ENCODE measurements at regions not wholly inside any gene's neighbourhood (a gene's known extent, or its start where the extent isn't known, plus 50 kb on each side); places are given as distances from the start of the nearest gene placed in this dataset.

GRCh38 chr10:53123311-53123710 is 350.7 kb upstream of the MBL2 start:
- Mint-ChIP-seq H3K4me3 (ENCODE audit: low read depth) (no peak overlapping the region), H3K4me1 (ENCODE audit: low read depth) (peaks cover 9% of the 10 kb centered on the region), H3K36me3 (ENCODE audit: insufficient read depth) (peaks cover 1% of the 10 kb centered on the region), H3K27ac (no peak overlapping the region), H3K27me3 (no peaks in the 10 kb centered on the region), H3K9me3 (ENCODE audit: low read depth) (peaks cover 9% of the 10 kb centered on the region)
- no peak for TF ChIP-seq CTCF (IDR thresholded peaks at IDR 0.05; ENCODE audit: unreplicated experiment)
- DNase-seq (ENCODE audit: low spot score, unreplicated experiment), result no peak

GRCh38 chr10:53122281-53122680 is 349.7 kb upstream of the MBL2 start:
- Mint-ChIP-seq H3K27me3 (no peaks in the 10 kb centered on the region), H3K4me3 (ENCODE audit: low read depth) (no peak overlapping the region), H3K9me3 (ENCODE audit: low read depth) (peaks cover 5% of the 10 kb centered on the region), H3K27ac (no peak overlapping the region), H3K4me1 (ENCODE audit: low read depth) (peaks cover 7% of the 10 kb centered on the region), H3K36me3 (ENCODE audit: insufficient read depth) (peaks cover 1% of the 10 kb centered on the region)
- no peak for TF ChIP-seq CTCF (IDR thresholded peaks at IDR 0.05; ENCODE audit: unreplicated experiment)
- DNase-seq (ENCODE audit: low spot score, unreplicated experiment), result no peak

- peaks cover 17% of the 10 kb centered on the region for H3K9me3 Mint-ChIP-seq (ENCODE audit: low read depth)
These were observed 343.1 kb upstream of the MBL2 start for GRCh38 chr10:53115660-53116059.

GRCh38 chr10:53111529-53111928 is 338.9 kb upstream of the MBL2 start:
- H3K4me1 Mint-ChIP-seq (ENCODE audit: low read depth), result peaks cover 16% of the 10 kb centered on the region
- no peak for TF ChIP-seq CTCF (IDR thresholded peaks at IDR 0.05; ENCODE audit: unreplicated experiment)
- peaks cover 15% of the 10 kb centered on the region for H3K9me3 Mint-ChIP-seq (ENCODE audit: low read depth)
- H3K36me3 Mint-ChIP-seq (ENCODE audit: insufficient read depth), result peaks cover 3% of the 10 kb centered on the region
- no peak overlapping the region for H3K4me3 Mint-ChIP-seq (ENCODE audit: low read depth)
- no peak for DNase-seq (ENCODE audit: low spot score, unreplicated experiment)
- no peak overlapping the region for H3K27ac Mint-ChIP-seq
- no peaks in the 10 kb centered on the region for H3K27me3 Mint-ChIP-seq

More at GRCh38 chr10:53115660-53116059, 343.1 kb upstream of the MBL2 start:
- H3K27ac Mint-ChIP-seq, result no peak overlapping the region
- H3K4me1 Mint-ChIP-seq (ENCODE audit: low read depth), result peaks cover 6% of the 10 kb centered on the region
- H3K36me3 Mint-ChIP-seq (ENCODE audit: insufficient read depth), result peaks cover under 1% of the 10 kb centered on the region
- TF ChIP-seq CTCF (IDR thresholded peaks at IDR 0.05; ENCODE audit: unreplicated experiment), result no peak
- no peaks in the 10 kb centered on the region for H3K27me3 Mint-ChIP-seq
- H3K4me3 Mint-ChIP-seq (ENCODE audit: low read depth), result no peak overlapping the region
- no peak for DNase-seq (ENCODE audit: low spot score, unreplicated experiment)

GRCh38 chr10:53109320-53109719 is 336.7 kb upstream of the MBL2 start:
- Mint-ChIP-seq H3K9me3 (ENCODE audit: low read depth) (peaks cover 10% of the 10 kb centered on the region), H3K4me3 (ENCODE audit: low read depth) (no peak overlapping the region), H3K27ac (no peak overlapping the region), H3K4me1 (ENCODE audit: low read depth) (peaks cover 16% of the 10 kb centered on the region), H3K27me3 (no peaks in the 10 kb centered on the region), H3K36me3 (ENCODE audit: insufficient read depth) (peaks cover 3% of the 10 kb centered on the region)
- no peak for DNase-seq (ENCODE audit: low spot score, unreplicated experiment)
- TF ChIP-seq CTCF (IDR thresholded peaks at IDR 0.05; ENCODE audit: unreplicated experiment), result no peak

Measured in progenitor cell of endocrine pancreas (in vitro differentiated cells).